DMS53 treated with DMSO at 0.1 percent for 48 hours (cell line): ENCODE measurements at regions not wholly inside any gene's neighbourhood (a gene's known extent, or its start where the extent isn't known, plus 50 kb on each side); places are given as distances from the start of the nearest gene placed in this dataset.
A peak's percentile ranks its signal among the peaks of the same experiment; 100 is the strongest.
"Not testable (repeated sequence)": the region's sequence is repeated elsewhere in the genome, so short reads cannot be mapped to it uniquely, and the experiment has no call there.

Source experiments
- DNase-seq: peaks from one replicate; lab custom pipeline; 2025; ENCODE audit not compliant: unreplicated experiment; lab: John Stamatoyannopoulos, UW

DNA sequence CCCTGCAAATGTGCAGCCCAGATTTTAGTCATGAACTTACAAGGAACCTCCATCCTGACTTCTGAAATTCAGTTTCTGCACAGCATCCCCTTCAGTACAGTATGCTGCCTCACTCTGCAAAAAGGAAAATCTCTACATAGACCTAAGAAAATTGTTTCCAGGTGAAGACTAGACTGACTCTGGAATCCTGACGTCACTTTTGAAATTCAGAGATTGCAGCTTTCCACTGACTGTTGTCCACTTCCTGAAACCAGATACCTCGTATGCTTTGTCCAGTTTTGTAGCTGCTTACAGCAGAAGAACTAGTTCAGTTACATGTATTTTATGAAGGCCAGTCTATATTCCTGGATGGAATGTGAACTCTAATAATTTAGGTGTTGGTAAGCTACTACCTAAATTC, 629.3 kb upstream of the ST8SIA4 start:
- DNase-seq = peak; percentile 14

DNA sequence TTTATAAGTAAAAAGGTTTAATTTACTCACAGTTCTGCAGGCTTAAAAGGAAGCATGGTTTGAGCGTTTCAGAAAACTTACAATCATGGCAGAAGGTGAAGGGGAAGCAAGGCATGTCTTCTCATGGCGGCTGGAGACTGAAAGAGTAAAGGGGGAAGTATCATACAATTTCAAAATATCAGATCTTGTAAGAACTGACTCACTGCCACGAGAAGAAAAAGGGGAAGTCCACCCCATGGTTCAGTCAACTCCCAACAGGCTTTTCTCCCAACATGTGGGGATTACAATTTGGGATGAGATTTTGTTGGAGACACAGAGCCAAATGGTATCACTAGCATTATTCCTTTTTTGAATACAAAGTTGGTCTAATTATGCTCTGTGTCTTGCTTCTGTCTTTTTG, 627.9 kb upstream of the ST8SIA4 start:
- no peak for DNase-seq

- not testable (repeated sequence) for DNase-seq
These were observed 626.0 kb upstream of the ST8SIA4 start for GRCh38 chr5:101529094-101529493.

DNA sequence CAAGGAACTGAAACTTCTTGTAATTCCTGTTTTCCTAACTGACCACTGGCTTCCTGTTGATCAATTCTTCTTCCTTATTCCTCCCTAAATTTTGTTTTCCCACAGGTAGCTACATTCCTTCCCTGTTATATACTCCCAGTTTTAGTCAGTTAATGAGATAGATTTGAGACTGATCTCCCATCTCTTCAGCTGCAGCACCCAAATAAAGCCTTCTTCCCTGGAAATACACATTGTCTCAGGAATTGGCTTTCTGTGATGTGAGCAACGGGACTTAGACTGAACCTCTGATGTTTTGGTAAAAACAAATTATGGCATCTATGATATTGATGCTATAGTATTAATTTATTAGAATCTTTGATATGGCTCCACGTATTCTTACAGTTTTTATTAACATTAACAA, 617.3 kb upstream of the ST8SIA4 start:
- DNase-seq = no peak

GRCh38 chr5:101517795-101518194, 614.7 kb upstream of the ST8SIA4 start:
- peak; percentile 61 for DNase-seq

DNA sequence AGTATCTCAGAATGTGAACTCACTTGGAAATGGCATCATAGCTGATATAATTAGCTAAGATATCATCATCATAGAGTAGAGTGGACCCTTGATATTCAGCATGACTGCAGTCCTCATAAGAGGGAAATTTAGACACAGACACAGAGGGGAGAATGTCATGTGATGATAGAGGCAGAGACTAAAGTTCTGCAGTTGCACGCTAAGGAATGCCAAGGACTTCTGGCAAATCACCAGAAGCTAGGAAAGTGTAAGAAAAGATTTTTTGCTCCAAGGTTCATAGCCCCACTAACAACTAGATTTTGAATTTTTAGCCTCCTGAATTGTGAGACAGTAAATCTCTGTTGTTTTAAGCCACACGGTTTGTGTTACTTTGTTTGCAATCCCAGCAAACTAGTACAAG, 612.6 kb upstream of the ST8SIA4 start:
- DNase-seq = no peak

DNA sequence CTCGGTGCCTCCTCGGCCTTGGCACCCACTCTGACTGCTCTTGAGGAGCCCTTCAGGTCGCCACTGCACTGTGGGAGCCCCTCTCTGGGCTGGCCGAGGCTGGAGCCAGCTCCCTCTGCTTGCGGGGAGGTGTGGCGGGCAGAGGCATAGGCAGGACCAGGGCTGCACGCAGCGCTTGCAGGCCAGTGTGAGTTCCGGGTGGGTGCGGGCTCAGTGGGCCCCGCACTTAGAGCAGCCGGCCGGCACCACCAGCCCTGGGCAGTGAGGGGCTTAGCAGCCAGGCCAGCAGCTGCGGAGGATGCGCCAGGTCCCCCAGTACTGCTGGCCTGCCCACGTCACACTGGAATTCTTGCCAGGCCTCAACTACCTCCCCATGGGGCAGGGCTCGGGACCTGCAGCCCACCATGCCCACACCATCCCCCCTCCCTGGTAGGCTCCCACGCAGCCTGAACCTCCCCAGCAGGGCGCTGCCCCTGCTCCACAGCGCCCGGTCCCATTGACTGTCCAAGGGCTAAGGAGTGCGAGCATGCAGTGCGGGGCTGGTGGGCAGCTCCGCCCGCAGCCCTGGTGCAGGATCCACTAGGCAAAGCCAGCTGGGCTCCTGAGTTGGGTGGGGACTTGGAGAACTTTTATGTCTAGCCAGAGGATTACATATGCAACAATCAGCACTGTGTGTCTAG, 602.9 kb upstream of the ST8SIA4 start:
- DNase-seq = no peak

GRCh38 chr5:101482931-101483330, 579.8 kb upstream of the ST8SIA4 start:
- no peak for DNase-seq

DNA sequence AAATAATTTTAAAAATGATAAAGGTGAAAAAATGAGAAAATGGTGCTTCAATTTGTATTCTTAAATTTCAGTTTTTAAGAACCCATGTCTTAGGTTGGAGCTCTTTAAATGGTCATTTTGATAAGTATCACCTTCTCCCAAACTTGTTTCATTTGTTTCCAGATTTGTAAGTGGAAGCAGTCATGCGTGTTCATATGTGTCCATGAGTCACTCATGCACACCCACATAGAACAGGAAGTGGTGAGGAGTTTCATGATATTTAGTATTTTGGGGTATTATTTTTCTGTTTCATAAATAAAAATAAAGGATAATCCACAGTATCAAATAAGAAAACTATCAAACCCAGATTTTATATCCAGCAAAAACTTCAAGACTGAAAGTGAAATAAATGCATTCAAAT, 570.4 kb upstream of the ST8SIA4 start:
- DNase-seq = no peak

- DNase-seq = no peak
These were observed 558.4 kb upstream of the ST8SIA4 start for GRCh38 chr5:101461455-101461854.

DNA sequence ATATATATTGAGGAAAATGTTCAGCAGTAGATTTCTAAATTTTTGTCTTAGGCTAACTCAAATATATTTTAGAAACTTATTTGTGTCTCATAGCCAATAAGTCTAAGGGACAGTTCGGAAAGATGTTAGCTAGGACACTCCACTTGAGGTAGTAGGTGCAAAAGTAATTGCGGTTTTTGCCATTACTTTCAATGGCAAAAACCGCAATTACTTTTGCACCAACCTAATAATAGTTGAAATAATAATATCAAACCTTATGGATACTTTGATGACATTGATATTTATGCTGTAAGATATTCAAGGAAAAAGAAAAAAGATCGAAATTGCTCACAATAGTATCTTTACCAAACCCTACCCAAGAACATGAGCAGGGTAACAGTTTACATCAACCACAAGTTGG, 555.5 kb upstream of the ST8SIA4 start:
- no peak for DNase-seq

DNA sequence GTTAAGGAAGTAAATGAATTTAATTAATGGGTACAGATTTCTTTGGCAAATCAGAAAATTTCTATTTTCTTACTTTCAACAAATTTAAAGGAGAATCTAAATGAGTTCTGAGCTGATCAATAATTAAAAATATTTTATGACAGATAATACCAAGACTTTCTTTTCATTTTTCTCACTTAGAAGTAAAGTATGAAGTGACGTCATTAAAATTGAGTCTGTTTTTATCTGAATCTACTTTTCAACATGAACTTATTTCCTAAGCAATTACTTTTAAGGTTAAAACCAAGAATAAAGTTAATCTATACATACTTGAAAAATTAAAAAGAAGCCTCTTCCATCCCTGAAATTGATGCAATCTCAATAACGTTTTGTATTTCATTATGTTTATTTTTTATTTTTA, 552.8 kb upstream of the ST8SIA4 start:
- DNase-seq = no peak

DNA sequence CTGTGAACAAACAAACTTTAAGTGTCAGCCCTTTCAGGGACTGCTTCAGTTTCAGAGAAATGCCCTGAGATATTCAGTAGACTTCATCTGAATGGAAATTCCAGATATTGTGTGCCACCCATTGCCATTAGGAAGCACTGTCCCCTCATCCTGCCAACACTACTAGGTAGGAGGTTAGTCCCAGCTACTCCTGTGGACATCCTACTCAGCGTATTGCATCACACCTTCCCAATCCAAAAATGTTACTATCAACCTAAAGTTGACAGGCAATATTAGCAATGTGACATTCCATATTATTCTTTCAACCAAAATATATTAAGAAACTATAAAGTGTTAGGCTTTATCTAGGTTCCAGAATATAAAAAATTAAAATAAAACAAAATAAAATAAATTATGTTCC, 552.0 kb upstream of the ST8SIA4 start:
- no peak for DNase-seq

- not testable (repeated sequence) for DNase-seq
These were observed 539.2 kb upstream of the ST8SIA4 start for GRCh38 chr5:101442281-101442680.

- no peak for DNase-seq
These were observed 537.1 kb upstream of the ST8SIA4 start for GRCh38 chr5:101440173-101440572.

DNA sequence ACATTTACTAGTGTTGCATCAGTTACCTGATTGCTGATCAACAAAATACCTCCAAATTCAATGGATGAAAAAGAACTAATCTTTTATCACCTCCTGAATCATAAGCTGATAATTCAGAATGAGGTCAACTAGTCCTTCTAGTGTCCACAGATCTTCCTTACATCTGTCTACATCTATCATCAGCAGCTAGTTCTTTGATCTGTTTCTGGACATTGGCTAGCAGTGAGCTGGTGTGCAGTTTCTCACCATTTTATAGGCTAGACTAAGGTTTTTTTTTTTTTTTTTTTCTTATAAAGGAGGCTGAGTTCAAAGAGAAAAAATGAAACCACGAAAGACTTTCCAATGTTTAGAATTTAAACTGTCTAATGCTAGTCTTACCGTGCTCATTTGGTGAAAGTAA, 534.3 kb upstream of the ST8SIA4 start:
- no peak for DNase-seq

DNA sequence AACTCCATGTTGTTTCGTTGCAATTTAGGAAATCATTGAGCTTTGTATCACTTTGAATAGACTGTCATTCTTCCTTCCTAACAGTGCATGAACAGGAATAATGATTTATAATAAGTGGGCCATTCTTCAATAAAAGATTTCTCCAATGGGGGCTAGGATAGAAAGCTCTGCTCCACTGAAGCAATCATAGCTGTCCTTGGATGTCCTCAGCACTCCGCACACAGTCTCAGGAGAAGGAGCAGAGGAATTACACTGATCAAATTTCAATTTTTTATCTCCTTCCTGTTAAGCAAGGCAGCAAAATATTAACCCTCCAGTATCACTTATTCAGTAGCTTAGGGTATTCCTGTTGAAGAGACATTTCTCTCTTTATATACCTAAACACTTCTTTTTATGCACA, 532.7 kb upstream of the ST8SIA4 start:
- no peak for DNase-seq

- DNase-seq = no peak
These were observed 528.1 kb upstream of the ST8SIA4 start for GRCh38 chr5:101431201-101431600.

GRCh38 chr5:101430551-101430950, 527.5 kb upstream of the ST8SIA4 start:
- no peak for DNase-seq

DNA sequence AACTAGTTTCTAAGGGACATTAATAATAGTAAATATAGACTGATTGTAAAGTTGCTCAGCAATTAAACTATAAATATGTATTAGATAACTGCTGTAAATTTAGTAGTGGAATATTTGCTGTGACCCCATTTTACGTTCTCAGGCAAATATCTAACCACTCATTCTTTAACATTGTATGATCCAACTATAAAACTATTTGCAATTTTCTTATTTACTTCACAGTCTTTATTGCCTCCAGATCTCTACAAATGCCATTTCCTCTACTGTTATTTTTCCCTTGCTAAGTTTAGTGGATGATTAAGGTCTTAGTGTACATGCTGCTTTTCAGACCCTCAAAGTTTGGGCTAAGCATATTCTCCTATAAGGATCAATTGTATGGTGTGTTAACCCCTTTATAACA, 526.2 kb upstream of the ST8SIA4 start:
- no peak for DNase-seq

GRCh38 chr5:101425339-101425859, 522.3 kb upstream of the ST8SIA4 start:
- no peak for DNase-seq

DNA sequence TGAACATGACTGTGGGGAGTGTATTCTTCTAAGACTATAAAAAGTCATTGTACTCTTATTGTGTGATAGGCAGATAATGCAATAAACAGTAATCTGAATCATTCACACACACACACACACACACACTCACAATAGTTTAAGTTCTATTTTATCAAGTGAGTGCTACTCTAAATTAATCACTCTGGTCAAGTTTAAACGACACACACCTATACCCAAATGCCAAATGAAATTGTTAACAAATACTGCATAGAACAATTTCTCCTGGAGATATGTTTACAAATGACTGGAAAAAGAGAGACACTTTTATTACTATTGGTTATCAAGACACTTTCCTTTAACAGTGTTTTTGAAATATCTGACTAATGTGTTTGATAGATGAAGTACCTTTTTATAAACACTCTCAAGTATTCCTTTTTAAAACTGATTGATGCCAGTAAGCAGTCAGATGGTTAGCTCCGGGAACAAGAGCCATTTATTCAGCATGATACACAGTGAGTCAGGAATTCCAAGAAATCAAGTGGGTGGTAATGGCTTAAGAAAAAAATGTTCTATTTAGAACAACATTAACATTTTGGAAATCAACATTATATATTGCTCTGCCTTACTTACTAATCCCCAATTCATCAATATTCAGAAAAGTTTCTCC, 521.6 kb upstream of the ST8SIA4 start:
- peak; percentile 22 for DNase-seq

DNA sequence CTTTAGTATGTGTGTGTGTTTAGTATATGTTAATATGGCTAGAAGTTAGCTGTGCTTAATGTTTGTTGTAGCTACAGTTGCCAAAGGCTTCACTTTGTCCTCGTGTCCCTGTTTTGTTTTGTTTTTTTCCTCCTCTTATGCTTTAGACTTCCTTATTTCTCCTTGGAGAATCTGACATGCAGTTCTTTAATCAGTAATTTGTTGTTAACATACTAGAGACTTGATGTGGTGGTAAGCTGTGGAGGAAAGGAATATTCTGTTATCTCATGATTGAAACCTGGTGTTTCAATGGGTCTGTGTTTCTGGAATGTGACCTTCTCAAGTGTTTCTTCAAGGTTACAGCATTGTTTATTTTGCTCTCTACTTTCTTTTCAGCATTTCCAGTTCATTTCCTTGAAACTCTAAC, 515.6 kb upstream of the ST8SIA4 start:
- peak; percentile 5 for DNase-seq
